B cell (primary cell): ENCODE measurements at regions not wholly inside any gene's neighbourhood (a gene's known extent, or its start where the extent isn't known, plus 50 kb on each side); places are given as distances from the start of the nearest gene placed in this dataset.

ENCODE experiments used
- EZH2 ChIP-seq: IDR thresholded peaks from 2 replicates; pipeline ENCODE4 v1.6.1; 2012; ENCODE audit warnings: borderline replicate concordance, low read depth, mild to moderate bottlenecking, moderate library complexity, low read length; ENCODE audit not compliant: insufficient read depth, poor library complexity, severe bottlenecking
- TF ChIP-seq, protein P1 (sequence below): fragments of 200-600 bp; IDR thresholded peaks from one replicate; pipeline ENCODE4 v1.8.0; 2022; ENCODE audit warnings: antibody characterized with exemption, mild to moderate bottlenecking

DNA sequence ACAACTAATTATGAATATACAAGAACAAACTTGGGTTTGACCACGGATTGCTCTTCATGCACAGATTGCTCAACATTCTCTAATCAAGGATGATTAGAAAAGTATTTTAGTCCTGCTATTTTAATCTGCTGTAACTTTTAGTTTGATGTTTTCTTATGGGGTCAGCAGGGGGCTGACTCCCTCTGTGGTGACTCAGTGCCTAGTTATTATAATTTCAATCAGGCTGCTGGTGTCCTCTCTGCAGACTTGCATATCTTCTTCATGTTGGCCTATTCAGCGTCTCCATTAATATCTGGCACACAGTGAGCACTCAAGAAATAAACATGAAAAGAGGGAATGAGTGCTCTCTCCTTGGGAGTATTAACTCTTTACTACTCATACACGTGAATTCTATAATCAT lies 223.8 kb upstream of the DDI1 start:
- TF ChIP-seq, protein P1, sequence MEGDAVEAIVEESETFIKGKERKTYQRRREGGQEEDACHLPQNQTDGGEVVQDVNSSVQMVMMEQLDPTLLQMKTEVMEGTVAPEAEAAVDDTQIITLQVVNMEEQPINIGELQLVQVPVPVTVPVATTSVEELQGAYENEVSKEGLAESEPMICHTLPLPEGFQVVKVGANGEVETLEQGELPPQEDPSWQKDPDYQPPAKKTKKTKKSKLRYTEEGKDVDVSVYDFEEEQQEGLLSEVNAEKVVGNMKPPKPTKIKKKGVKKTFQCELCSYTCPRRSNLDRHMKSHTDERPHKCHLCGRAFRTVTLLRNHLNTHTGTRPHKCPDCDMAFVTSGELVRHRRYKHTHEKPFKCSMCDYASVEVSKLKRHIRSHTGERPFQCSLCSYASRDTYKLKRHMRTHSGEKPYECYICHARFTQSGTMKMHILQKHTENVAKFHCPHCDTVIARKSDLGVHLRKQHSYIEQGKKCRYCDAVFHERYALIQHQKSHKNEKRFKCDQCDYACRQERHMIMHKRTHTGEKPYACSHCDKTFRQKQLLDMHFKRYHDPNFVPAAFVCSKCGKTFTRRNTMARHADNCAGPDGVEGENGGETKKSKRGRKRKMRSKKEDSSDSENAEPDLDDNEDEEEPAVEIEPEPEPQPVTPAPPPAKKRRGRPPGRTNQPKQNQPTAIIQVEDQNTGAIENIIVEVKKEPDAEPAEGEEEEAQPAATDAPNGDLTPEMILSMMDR, result no peak
- TF ChIP-seq EZH2, result no peak
